HL-60 (cell line): ENCODE measurements at regions not wholly inside any gene's neighbourhood (a gene's known extent, or its start where the extent isn't known, plus 50 kb on each side); places are given as distances from the start of the nearest gene placed in this dataset.

Source experiments
- SPI1 ChIP-seq: IDR thresholded peaks from 2 replicates; pipeline ENCODE4 v1.6.1; 2012; ENCODE audit warnings: low read depth, mild to moderate bottlenecking, borderline replicate concordance
- TF ChIP-seq, protein P1 (sequence below): IDR thresholded peaks from one replicate; pipeline ENCODE4 v1.5.1; 2011; ENCODE audit warnings: low read length, control low read depth, inconsistent platforms; ENCODE audit not compliant: insufficient read depth

DNA sequence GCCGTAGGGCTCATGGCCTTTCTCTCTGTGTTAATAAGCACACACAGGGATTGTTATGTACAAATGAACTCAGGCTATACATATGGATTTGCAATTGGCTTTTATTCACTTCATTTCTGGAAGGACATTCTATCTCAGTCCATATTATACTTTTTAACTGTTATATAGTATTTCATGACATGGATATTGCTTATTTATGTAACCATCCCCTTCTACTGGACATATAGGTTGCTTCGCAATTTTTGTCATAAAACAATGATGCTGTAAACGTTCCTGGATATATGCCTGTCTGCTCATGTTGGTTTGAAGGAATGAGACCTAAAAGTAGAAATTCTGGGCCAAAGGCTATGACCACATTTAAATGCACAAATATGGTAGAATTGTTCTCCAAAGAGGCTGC is 158.1 kb downstream of the BCOR start:
- TF ChIP-seq, protein P1, sequence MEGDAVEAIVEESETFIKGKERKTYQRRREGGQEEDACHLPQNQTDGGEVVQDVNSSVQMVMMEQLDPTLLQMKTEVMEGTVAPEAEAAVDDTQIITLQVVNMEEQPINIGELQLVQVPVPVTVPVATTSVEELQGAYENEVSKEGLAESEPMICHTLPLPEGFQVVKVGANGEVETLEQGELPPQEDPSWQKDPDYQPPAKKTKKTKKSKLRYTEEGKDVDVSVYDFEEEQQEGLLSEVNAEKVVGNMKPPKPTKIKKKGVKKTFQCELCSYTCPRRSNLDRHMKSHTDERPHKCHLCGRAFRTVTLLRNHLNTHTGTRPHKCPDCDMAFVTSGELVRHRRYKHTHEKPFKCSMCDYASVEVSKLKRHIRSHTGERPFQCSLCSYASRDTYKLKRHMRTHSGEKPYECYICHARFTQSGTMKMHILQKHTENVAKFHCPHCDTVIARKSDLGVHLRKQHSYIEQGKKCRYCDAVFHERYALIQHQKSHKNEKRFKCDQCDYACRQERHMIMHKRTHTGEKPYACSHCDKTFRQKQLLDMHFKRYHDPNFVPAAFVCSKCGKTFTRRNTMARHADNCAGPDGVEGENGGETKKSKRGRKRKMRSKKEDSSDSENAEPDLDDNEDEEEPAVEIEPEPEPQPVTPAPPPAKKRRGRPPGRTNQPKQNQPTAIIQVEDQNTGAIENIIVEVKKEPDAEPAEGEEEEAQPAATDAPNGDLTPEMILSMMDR: no peak
- TF ChIP-seq SPI1: no peak
